Esophagus muscularis mucosa (tissue), 4 donors: ENCODE measurements at regions not wholly inside any gene's neighbourhood (a gene's known extent, or its start where the extent isn't known, plus 50 kb on each side); places are given as distances from the start of the nearest gene placed in this dataset.

Experiments used
- DNase-seq: peaks from one replicate; pipeline ENCODE4 v3.0.0-alpha.2; 2017; ENCODE audit errors: extremely low spot score
- H3K27ac ChIP-seq, 4 donors: fragments of 200-600 bp; sonication (generic); replicated peaks in 1 of 4; 1 replicate in 3 of 4; 2 replicates in 1 of 4; pipeline ENCODE4 v1.5.1; 2016 to 2019; ENCODE audit warnings: mild to moderate bottlenecking in 1 of 4
- H3K27me3 ChIP-seq, 4 donors: fragments of 200-600 bp; sonication (generic); one replicate each; pipeline versions ENCODE4 v1.5.1 to v1.6.0; 2016 to 2019
- H3K36me3 ChIP-seq, 4 donors: fragments of 200-600 bp; sonication (generic); one replicate each; pipeline ENCODE4 v1.5.1; 2016 to 2019
- H3K4me1 ChIP-seq, 4 donors: fragments of 200-600 bp; sonication (generic); one replicate each; pipeline ENCODE4 v1.5.1; 2016 to 2019
- H3K4me3 ChIP-seq, 4 donors: fragments of 200-600 bp; sonication (generic); 1 replicate in 2 of 4; 2 replicates in 2 of 4; pipeline ENCODE4 v1.5.1; 2016 to 2019; ENCODE audit warnings: mild to moderate bottlenecking in 4 of 4, moderate library complexity in 1 of 4
- H3K9me3 ChIP-seq, 4 donors: fragments of 200-600 bp; sonication (generic); 1 replicate in 3 of 4; 2 replicates in 1 of 4; pipeline ENCODE4 v1.5.1; 2016 to 2019
- EP300 ChIP-seq: sonication (generic); formaldehyde crosslinking; IDR thresholded peaks from one replicate; pipeline ENCODE4 v1.6.1; 2017; ENCODE audit warnings: antibody characterized with exemption
- POLR2A ChIP-seq: fragments of 450-650 bp; IDR thresholded peaks from one replicate; pipeline ENCODE4 v1.6.1; 2017; ENCODE audit warnings: antibody characterized with exemption, moderate library complexity, mild to moderate bottlenecking, low read depth
- POLR2AphosphoS5 ChIP-seq, 2 donors: sonication (generic); formaldehyde crosslinking; IDR thresholded peaks; one replicate each; pipeline ENCODE4 v1.6.1; 2017; ENCODE audit warnings: antibody characterized with exemption in 2 of 2
- WGBS: methylation state at CpG from one replicate; pipeline ENCODE4 v1.1.5; 2018; 5-methylcytosine and 5-hydroxymethylcytosine counted together
- intact Hi-C: fragments of 100-400 bp; cut with DNase I; formaldehyde crosslinking; loops from one replicate; pipeline ENCODE4 v1.15.1; 2023
- TF ChIP-seq, protein P1 (sequence below), 3 experiments: fragments of 200-600 bp in 2 of 3; fragments of 450-650 bp in 1 of 3; sonication (generic) in 2 of 3; IDR thresholded peaks; one replicate each; pipeline ENCODE4 v1.5.1; 2017 to 2019; ENCODE audit warnings: antibody characterized with exemption in 3 of 3, mild to moderate bottlenecking in 2 of 3, moderate library complexity in 1 of 3

- DNase-seq: no peak
- WGBS: 74% methylated on average over 3 of the region's 3 CpGs
- no peak overlapping the region for H3K4me3 ChIP-seq
Observed at GRCh38 chr10:30793093-30793492, 163.5 kb upstream of the LYZL2 start.

GRCh38 chr10:30792025-30792424 lies 162.5 kb upstream of the LYZL2 start:
- intact Hi-C loops: no loop called here
- Histone ChIP-seq H3K9me3 (no peaks in the 10 kb centered on the region), H3K36me3 (no peaks in the 10 kb centered on the region), H3K4me3 (no peak overlapping the region), H3K4me1 (no peaks in the 10 kb centered on the region), H3K27me3 (no peaks in the 10 kb centered on the region), H3K27ac (no peak overlapping the region)
- WGBS: 79% methylated on average over 2 of the region's 2 CpGs
- no peak for DNase-seq
- no peak for TF ChIP-seq POLR2AphosphoS5 (IDR thresholded peaks at IDR 0.05)
- no peak for TF ChIP-seq EP300
- no peak for TF ChIP-seq POLR2A
- TF ChIP-seq, protein P1, sequence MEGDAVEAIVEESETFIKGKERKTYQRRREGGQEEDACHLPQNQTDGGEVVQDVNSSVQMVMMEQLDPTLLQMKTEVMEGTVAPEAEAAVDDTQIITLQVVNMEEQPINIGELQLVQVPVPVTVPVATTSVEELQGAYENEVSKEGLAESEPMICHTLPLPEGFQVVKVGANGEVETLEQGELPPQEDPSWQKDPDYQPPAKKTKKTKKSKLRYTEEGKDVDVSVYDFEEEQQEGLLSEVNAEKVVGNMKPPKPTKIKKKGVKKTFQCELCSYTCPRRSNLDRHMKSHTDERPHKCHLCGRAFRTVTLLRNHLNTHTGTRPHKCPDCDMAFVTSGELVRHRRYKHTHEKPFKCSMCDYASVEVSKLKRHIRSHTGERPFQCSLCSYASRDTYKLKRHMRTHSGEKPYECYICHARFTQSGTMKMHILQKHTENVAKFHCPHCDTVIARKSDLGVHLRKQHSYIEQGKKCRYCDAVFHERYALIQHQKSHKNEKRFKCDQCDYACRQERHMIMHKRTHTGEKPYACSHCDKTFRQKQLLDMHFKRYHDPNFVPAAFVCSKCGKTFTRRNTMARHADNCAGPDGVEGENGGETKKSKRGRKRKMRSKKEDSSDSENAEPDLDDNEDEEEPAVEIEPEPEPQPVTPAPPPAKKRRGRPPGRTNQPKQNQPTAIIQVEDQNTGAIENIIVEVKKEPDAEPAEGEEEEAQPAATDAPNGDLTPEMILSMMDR (IDR thresholded peaks at IDR 0.05): no peak

More at GRCh38 chr10:30793093-30793492, 163.5 kb upstream of the LYZL2 start:
- intact Hi-C loops: no loop called here
- Histone ChIP-seq H3K27me3 (no peaks in the 10 kb centered on the region), H3K27ac (no peak overlapping the region), H3K36me3 (no peaks in the 10 kb centered on the region), H3K4me1 (no peaks in the 10 kb centered on the region), H3K9me3 (no peaks in the 10 kb centered on the region)
- no peak for TF ChIP-seq POLR2AphosphoS5 (IDR thresholded peaks at IDR 0.05)
- TF ChIP-seq, protein P1 (IDR thresholded peaks at IDR 0.05): no peak
- no peak for TF ChIP-seq POLR2A
- no peak for TF ChIP-seq EP300

DNA sequence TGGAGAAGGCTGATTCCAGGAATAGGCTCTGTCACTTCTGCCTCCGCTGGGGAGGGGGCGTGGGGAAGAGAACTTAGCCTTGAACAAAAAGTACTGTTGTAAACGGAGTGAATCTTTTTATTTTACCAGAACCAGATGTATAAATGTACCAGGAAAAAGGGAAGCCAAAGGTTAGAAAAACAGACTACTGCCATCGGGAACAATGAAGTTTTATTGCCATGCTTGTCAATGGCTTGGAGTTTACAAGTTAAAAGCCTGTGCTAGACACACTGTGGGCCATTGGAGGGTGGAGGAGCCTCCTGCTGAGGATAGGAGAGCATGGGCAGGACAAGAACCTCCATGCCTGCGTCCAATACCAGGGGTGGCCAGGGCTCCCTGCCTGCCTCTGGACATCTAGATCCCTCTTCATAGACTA lies 161.7 kb upstream of the LYZL2 start:
- DNase-seq: no peak
- Histone ChIP-seq H3K4me1 (no peaks in the 10 kb centered on the region), H3K27me3 (no peaks in the 10 kb centered on the region), H3K4me3 (no peak overlapping the region), H3K36me3 (no peaks in the 10 kb centered on the region), H3K9me3 (no peaks in the 10 kb centered on the region), H3K27ac (no peak overlapping the region)
- intact Hi-C loops: no loop called here
- WGBS: 76% methylated on average over 5 of the region's 5 CpGs
- TF ChIP-seq EP300 (no peak), POLR2A (no peak), POLR2AphosphoS5 (IDR thresholded peaks at IDR 0.05) (no peak)
- TF ChIP-seq, protein P1 (IDR thresholded peaks at IDR 0.05): no peak

DNA sequence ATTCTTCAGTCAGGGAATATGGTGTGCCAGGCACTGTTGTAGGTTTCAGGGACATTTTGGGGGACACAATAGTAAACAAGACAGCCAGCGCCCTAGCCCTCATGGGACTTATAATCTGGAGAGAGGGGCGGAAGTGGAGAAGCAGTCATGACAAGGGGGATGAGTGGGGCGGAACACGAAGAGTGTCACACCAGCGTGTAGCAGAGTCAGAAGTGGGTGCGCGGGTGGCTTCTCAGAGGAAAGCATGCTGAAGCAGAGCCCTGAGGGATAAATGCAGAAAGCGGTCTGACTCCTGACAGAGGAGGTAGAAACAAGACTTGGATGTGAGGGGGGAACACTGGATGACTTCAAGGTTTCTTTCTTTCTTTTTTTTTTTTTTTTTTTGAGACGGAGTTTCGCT lies 160.3 kb upstream of the LYZL2 start:
- Histone ChIP-seq H3K9me3 (no peaks in the 10 kb centered on the region), H3K27me3 (no peaks in the 10 kb centered on the region), H3K27ac (no peak overlapping the region), H3K4me1 (peaks cover 2 to 10% (median 9%) of the 10 kb centered on the region in 4 donors), H3K4me3 (no peak overlapping the region), H3K36me3 (no peaks in the 10 kb centered on the region)
- TF ChIP-seq EP300: no peak
- TF ChIP-seq POLR2AphosphoS5 (IDR thresholded peaks at IDR 0.05): no peak
- TF ChIP-seq, protein P1 (IDR thresholded peaks at IDR 0.05): no peak
- DNase-seq: no peak
- 97% methylated on average over 10 of the region's 10 CpGs for WGBS
- intact Hi-C loops: loop anchor here (5.0 kb wide), 1 partner anchor 242 kb away; the partner anchor contains the start of gene ZNF438

- WGBS: 78% methylated on average over 3 of the region's 3 CpGs
- no peaks in the 10 kb centered on the region for H3K36me3 ChIP-seq
- H3K27me3 ChIP-seq: no peaks in the 10 kb centered on the region
- no peak for TF ChIP-seq POLR2A
- no peak for TF ChIP-seq EP300
- TF ChIP-seq, protein P1 (IDR thresholded peaks at IDR 0.05): no peak
- TF ChIP-seq POLR2AphosphoS5 (IDR thresholded peaks at IDR 0.05): no peak
- intact Hi-C loops: loop anchor here (5.0 kb wide), 1 partner anchor 244 kb away; the partner anchor contains the start of gene ZNF438
- no peak overlapping the region for H3K4me3 ChIP-seq
- no peaks in the 10 kb centered on the region for H3K9me3 ChIP-seq
- no peak for DNase-seq
- H3K27ac ChIP-seq: no peak overlapping the region
- H3K4me1 ChIP-seq: peaks cover 13 to 23% (median 21%) of the 10 kb centered on the region in 4 donors
Observed at GRCh38 chr10:30788307-30788706, 158.8 kb upstream of the LYZL2 start.
